HEK293 (cell line): ENCODE measurements at regions not wholly inside any gene's neighbourhood (a gene's known extent, or its start where the extent isn't known, plus 50 kb on each side); places are given as distances from the start of the nearest gene placed in this dataset.

ENCODE experiments used
- CTCF ChIP-seq: fragments of 450-650 bp; formaldehyde crosslinking; IDR thresholded peaks from 2 replicates; pipeline ENCODE4 v1.5.1; 2016; ENCODE audit warnings: missing biosample characterization, missing genetic modification characterization
- SALL2 ChIP-seq: fragments of 450-650 bp; formaldehyde crosslinking; IDR thresholded peaks from 2 replicates; pipeline ENCODE4 v1.5.0; 2017; ENCODE audit warnings: missing biosample characterization, mild to moderate bottlenecking, missing genetic modification characterization, borderline replicate concordance
- ZBTB11 ChIP-seq: fragments of 450-650 bp; formaldehyde crosslinking; conservative IDR thresholded peaks from 2 replicates; pipeline ENCODE4 v1.5.1; 2016; ENCODE audit warnings: low read depth, missing biosample characterization, missing genetic modification characterization
- ZBTB48 ChIP-seq: fragments of 450-650 bp; formaldehyde crosslinking; IDR thresholded peaks from 2 replicates; pipeline ENCODE4 v1.5.1; 2016; ENCODE audit warnings: missing biosample characterization, missing genetic modification characterization
- ZNF138 ChIP-seq: fragments of 450-650 bp; formaldehyde crosslinking; IDR thresholded peaks from 2 replicates; pipeline ENCODE4 v1.5.1; 2016; ENCODE audit warnings: missing biosample characterization, missing genetic modification characterization, borderline replicate concordance
- ZNF140 ChIP-seq: fragments of 450-650 bp; formaldehyde crosslinking; IDR thresholded peaks from 2 replicates; pipeline ENCODE4 v1.5.1; 2016; ENCODE audit warnings: missing biosample characterization, missing genetic modification characterization
- ZNF76 ChIP-seq: fragments of 450-650 bp; formaldehyde crosslinking; IDR thresholded peaks from 2 replicates; pipeline ENCODE4; 2016; ENCODE audit warnings: low read depth, missing biosample characterization, missing genetic modification characterization, borderline replicate concordance
- TF ChIP-seq, protein P1 (sequence below): fragments of 450-650 bp; formaldehyde crosslinking; IDR thresholded peaks from 2 replicates; pipeline ENCODE4 v1.5.1; 2016; ENCODE audit warnings: missing biosample characterization, missing genetic modification characterization, low read depth
- TF ChIP-seq, protein P2 (sequence below): fragments of 450-650 bp; formaldehyde crosslinking; IDR thresholded peaks from 2 replicates; pipeline ENCODE4 v1.5.1; 2016; ENCODE audit warnings: missing biosample characterization, missing genetic modification characterization
- TF ChIP-seq, protein P3 (sequence below): sonication (generic); formaldehyde crosslinking; IDR thresholded peaks from 2 replicates; pipeline ENCODE4 v1.8.1; 2022; ENCODE audit warnings: mild to moderate bottlenecking, moderate library complexity, missing genetic modification reagents

- no peak for TF ChIP-seq CTCF
- TF ChIP-seq ZNF138 (tag by site-specific recombination), result no peak
- TF ChIP-seq, protein P1, sequence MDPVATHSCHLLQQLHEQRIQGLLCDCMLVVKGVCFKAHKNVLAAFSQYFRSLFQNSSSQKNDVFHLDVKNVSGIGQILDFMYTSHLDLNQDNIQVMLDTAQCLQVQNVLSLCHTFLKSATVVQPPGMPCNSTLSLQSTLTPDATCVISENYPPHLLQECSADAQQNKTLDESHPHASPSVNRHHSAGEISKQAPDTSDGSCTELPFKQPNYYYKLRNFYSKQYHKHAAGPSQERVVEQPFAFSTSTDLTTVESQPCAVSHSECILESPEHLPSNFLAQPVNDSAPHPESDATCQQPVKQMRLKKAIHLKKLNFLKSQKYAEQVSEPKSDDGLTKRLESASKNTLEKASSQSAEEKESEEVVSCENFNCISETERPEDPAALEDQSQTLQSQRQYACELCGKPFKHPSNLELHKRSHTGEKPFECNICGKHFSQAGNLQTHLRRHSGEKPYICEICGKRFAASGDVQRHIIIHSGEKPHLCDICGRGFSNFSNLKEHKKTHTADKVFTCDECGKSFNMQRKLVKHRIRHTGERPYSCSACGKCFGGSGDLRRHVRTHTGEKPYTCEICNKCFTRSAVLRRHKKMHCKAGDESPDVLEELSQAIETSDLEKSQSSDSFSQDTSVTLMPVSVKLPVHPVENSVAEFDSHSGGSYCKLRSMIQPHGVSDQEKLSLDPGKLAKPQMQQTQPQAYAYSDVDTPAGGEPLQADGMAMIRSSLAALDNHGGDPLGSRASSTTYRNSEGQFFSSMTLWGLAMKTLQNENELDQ (tag by site-specific recombination), result no peak
- no peak for TF ChIP-seq ZBTB11
- no peak for TF ChIP-seq ZBTB48 (tag by site-specific recombination)
- TF ChIP-seq, protein P2, sequence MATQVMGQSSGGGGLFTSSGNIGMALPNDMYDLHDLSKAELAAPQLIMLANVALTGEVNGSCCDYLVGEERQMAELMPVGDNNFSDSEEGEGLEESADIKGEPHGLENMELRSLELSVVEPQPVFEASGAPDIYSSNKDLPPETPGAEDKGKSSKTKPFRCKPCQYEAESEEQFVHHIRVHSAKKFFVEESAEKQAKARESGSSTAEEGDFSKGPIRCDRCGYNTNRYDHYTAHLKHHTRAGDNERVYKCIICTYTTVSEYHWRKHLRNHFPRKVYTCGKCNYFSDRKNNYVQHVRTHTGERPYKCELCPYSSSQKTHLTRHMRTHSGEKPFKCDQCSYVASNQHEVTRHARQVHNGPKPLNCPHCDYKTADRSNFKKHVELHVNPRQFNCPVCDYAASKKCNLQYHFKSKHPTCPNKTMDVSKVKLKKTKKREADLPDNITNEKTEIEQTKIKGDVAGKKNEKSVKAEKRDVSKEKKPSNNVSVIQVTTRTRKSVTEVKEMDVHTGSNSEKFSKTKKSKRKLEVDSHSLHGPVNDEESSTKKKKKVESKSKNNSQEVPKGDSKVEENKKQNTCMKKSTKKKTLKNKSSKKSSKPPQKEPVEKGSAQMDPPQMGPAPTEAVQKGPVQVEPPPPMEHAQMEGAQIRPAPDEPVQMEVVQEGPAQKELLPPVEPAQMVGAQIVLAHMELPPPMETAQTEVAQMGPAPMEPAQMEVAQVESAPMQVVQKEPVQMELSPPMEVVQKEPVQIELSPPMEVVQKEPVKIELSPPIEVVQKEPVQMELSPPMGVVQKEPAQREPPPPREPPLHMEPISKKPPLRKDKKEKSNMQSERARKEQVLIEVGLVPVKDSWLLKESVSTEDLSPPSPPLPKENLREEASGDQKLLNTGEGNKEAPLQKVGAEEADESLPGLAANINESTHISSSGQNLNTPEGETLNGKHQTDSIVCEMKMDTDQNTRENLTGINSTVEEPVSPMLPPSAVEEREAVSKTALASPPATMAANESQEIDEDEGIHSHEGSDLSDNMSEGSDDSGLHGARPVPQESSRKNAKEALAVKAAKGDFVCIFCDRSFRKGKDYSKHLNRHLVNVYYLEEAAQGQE (tag by site-specific recombination), result no peak
- TF ChIP-seq ZNF76 (tag by site-specific recombination), result no peak
- TF ChIP-seq ZNF140, result no peak
- TF ChIP-seq SALL2 (tag by site-specific recombination), result no peak
- TF ChIP-seq, protein P3, sequence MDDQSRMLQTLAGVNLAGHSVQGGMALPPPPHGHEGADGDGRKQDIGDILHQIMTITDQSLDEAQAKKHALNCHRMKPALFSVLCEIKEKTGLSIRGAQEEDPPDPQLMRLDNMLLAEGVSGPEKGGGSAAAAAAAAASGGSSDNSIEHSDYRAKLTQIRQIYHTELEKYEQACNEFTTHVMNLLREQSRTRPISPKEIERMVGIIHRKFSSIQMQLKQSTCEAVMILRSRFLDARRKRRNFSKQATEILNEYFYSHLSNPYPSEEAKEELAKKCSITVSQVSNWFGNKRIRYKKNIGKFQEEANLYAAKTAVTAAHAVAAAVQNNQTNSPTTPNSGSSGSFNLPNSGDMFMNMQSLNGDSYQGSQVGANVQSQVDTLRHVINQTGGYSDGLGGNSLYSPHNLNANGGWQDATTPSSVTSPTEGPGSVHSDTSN (CRISPR knock-in tag), result no peak
Measured at GRCh38 chr5:163614787-163615186, 109.4 kb downstream of the MAT2B start.
